ENCODE measurements at regions not wholly inside any gene's neighbourhood (a gene's known extent, or its start where the extent isn't known, plus 50 kb on each side); places are given as distances from the start of the nearest gene placed in this dataset.

DNA sequence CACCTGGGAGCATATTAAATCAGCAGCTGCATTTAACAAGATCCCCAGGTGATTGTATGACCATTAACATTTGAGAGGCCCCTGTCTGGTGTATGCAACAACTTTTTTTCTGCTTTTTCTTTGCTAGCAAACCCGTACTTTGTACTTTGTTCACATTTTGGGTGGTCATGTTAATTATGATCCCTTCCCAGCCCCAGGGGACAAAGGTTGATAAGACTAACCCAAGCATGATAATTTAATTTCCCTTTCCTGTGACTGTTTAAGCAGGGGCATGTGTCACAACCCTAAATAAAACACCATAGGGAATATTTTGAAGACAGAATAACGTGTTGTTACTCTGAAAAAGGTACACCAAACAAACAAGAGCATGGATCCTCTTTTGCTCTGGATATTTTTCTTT is 332.0 kb downstream of the PCDH18 start:
- no peak for DNase-seq (ENCODE audit: low spot score)

- no peak for DNase-seq (ENCODE audit: low spot score)
These were observed 333.5 kb downstream of the PCDH18 start for GRCh38 chr4:137198791-137199190.

DNA sequence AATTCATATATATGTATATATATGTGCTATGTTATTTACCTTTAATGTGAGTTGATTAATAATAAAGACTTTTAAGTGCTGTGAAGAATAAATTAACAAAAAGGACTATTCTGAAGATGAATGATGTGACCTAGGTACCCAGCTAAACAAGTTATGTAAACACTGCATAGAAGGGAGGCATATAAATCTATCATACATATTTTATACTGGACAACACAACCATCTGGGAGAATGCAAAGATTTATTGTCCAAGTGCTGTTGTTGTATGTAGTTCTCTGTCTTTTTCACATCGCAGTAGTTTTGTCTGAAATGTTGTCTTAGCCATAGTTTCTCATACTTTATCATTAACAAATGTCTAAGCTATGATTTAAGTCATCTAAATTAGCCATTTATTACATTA is 337.6 kb downstream of the PCDH18 start:
- DNase-seq (ENCODE audit: low spot score) = no peak

DNA sequence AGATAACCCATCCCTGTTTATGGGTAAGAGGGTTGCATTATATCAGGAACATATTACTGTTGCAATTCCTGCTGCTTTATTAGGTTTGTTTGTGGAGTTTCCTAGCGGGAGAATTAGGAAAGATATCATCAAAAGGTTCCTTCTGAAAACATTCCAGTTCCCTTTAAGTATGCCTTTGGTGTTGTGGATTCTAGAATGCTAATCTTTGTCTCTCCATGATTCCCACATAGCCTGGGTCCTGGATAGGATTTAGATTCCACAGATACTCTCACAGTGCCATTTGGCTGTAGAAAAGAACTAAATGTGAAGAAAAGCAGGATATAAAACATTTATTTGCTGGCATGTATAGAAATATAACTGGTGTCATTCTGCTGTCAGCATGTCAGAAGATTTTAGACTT is 338.7 kb downstream of the PCDH18 start:
- no peak for DNase-seq (ENCODE audit: low spot score)

- DNase-seq (ENCODE audit: low spot score) = no peak
These were observed 350.9 kb downstream of the PCDH18 start for GRCh38 chr4:137181293-137181899.

DNA sequence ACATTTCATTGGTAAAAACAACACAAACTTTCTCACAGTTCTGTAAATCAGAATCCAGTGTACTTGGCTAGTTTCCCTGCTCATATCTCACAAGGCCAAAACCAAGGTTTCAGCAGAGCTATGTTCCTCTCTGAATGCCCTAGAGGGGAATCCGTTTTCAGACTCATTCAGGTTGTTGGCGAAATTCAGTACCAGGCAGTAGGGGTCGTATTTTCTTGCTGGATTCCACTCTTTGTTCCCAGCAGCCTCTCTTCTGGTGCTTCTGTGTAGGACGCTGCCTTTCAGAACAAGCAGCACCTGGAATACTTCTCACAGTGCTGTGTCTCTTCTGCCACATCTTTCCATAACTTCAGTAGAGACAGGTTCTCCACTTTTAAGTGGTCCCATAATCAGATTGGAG is 351.9 kb downstream of the PCDH18 start:
- DNase-seq (ENCODE audit: low spot score) = no peak

GRCh38 chr4:137156807-137157206 is 375.5 kb downstream of the PCDH18 start:
- no peak for DNase-seq (ENCODE audit: low spot score)

- DNase-seq (ENCODE audit: low spot score) = no peak
These were observed 376.2 kb downstream of the PCDH18 start for GRCh38 chr4:137156054-137156453.

DNA sequence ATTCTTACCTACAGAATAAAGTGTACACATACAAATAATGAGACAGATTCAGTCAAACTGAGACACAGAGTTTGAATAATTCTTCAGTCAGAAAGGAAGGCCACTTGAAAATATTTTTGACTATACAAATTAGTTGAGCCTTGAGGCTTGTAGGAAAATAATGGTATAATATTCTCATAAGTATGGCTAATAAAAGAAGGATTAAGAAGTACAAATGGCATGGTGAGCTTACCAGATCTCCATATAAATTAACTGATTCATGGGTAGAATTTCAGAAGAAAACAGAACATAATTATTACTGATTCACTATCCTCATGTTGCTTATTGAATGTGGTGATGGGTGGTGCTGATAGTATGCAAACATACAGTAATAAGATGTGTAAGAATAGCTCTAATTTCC is 401.1 kb downstream of the PCDH18 start:
- DNase-seq (ENCODE audit: low spot score) = no peak

DNA sequence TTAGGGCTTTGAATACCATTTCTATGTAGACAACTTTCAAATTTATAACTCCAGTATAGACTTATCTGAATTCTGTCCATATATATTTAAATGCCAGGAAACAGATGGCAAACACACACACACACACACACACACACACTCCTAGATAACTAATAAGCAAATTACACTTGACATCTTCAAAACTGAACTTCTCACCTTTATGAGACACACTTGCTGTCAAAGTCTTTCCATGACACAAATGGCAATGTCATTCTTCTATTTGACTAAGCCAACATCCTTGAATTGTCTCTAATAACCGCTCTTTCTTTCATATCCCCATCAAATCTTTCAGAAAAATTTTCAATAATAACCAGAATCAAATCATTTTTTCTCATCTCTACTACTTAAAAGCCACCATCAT is 402.4 kb downstream of the PCDH18 start:
- DNase-seq (ENCODE audit: low spot score) = no peak

GRCh38 chr4:137129441-137129840 is 402.9 kb downstream of the PCDH18 start:
- no peak for DNase-seq (ENCODE audit: low spot score)

DNA sequence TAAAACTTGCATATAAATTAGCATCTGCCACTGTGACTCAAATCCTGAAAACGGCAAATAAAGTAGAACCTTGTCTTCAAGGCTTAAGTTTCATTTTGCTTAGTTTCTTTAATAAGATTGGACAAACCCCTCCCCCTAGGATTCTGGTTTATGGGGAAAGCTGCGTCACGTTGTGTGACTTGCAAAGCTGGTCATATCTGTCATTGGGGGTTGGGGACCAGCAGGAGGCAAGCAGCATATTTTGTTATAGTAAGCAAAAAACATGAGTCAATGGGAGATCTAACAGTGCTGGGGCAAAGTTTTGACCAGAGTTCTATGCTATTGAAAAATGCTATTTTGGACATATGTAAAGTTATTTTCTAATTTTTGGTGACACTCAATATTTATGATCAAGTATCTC is 407.3 kb downstream of the PCDH18 start:
- peak; percentile 25 for DNase-seq (ENCODE audit: low spot score)

GRCh38 chr4:137124278-137124932 is 407.9 kb downstream of the PCDH18 start:
- DNase-seq (ENCODE audit: low spot score) = peak; percentile 76

DNA sequence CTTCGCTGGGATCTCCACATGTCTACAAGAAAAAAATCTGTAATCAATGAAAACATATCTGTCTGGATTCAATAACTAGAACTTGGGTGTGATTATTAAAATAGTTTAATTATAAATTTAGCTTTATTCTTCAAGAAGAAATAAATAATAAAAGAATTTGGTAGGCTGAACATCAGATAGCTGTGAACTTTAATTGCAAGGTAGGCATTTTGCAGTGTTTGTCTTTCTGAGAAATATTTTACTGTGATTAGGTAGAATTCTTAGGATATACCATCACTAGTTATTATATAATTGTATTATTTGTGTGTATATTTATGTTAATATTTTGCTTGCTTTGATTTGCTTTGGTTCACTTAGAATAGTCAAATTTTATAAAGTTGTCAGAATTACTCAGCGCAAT is 409.4 kb downstream of the PCDH18 start:
- no peak for DNase-seq (ENCODE audit: low spot score)

DNA sequence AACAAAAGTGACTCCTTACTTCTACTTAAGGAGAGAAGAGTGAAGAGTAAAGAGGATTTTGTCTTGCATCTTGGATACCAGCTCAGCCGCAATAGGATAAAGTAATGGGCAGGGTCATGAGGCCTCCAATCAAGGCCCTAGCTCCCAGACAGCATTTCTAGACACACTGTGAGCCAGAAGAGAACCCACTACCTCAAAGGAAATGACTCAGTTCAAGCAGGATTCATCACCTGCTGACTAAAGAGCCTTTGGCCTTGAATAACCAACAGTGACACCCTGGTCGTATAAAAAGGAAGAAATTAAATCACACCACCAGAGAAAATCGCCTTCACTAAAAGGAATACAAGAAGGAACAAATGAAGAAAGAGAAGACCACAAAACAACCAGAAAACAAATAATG is 416.1 kb downstream of the PCDH18 start:
- no peak for DNase-seq (ENCODE audit: low spot score)

GRCh38 chr4:137106733-137107132 is 425.6 kb downstream of the PCDH18 start:
- DNase-seq (ENCODE audit: low spot score) = no peak

- DNase-seq (ENCODE audit: low spot score) = no peak
These were observed 426.0 kb downstream of the PCDH18 start for GRCh38 chr4:137106287-137106686.

- DNase-seq (ENCODE audit: low spot score) = no peak
These were observed 441.3 kb downstream of the PCDH18 start for GRCh38 chr4:137090951-137091350.

DNA sequence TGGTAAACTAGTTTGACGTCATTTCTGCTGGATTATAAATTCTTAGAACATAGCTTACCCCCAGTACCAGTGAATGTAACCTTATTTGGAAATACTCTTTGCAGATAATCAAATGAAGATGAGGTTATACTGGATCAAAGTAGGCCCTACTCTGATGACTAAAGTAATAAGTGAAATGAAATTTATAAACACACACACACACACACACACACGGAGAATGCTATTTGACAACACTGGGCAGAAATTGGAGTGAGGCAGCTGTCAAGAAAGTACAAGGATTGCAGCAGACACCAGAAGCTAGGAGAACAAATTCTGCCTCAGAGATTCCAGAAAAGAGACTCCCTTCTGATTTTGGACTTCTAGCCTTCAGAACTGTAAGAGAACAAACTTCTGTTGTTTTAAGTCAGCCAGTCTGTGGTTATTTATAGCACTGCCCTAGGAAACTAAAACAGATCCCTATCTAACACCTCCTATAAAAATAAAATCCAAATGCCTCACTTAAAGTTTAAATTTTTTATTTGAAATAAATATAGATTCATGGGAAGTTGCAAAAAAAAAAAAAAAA is 448.6 kb downstream of the PCDH18 start:
- no peak for DNase-seq (ENCODE audit: low spot score)

- no peak for DNase-seq (ENCODE audit: low spot score)
These were observed 450.2 kb downstream of the PCDH18 start for GRCh38 chr4:137082061-137082460.

GRCh38 chr4:137076908-137077307 is 455.4 kb downstream of the PCDH18 start:
- no peak for DNase-seq (ENCODE audit: low spot score)

- no peak for DNase-seq (ENCODE audit: low spot score)
These were observed 456.7 kb downstream of the PCDH18 start for GRCh38 chr4:137075586-137075985.

- no peak for DNase-seq (ENCODE audit: low spot score)
These were observed 461.7 kb downstream of the PCDH18 start for GRCh38 chr4:137070614-137071013.

GRCh38 chr4:137069473-137069872 is 462.8 kb downstream of the PCDH18 start:
- no peak for DNase-seq (ENCODE audit: low spot score)
